IMR-90 (cell line): ENCODE measurements at regions not wholly inside any gene's neighbourhood (a gene's known extent, or its start where the extent isn't known, plus 50 kb on each side); places are given as distances from the start of the nearest gene placed in this dataset.
A peak's percentile ranks its signal among the peaks of the same experiment; 100 is the strongest.

ENCODE experiments used
- ATAC-seq: fragments of 200-7000 bp; cut with Tn5 transposase; 2 replicates; pipeline ENCODE4 v1.9.1; 2020; ENCODE audit warnings: low read depth, mild to moderate bottlenecking, moderate library complexity
- BruUV-seq: library from RNA; stranded (reverse); fragments of 400-500 nt; replicated peaks from 2 replicates; lab custom pipeline; 2021; lab: Mats Ljungman, UMichigan
- CTCF ChIA-PET: fragments of 300-600 bp; formaldehyde crosslinking; extraction: SDS; loops from one replicate; lab custom pipeline; 2021; ENCODE audit warnings: antibody characterized with exemption; lab: Yijun Ruan, JAX
- POLR2A ChIA-PET: fragments of 300-600 bp; sonication (Branson Sonifier 250); formaldehyde crosslinking; loops from one replicate; lab custom pipeline; 2022; ENCODE audit warnings: antibody characterized with exemption; ENCODE audit not compliant: unreplicated experiment; lab: Charles Lee
- DNase-seq: peaks from one replicate; pipeline ENCODE4 v3.0.0; 2013
- H2AFZ ChIP-seq: replicated peaks from 2 replicates; pipeline ENCODE3; 2013; ENCODE audit warnings: low read length, mild to moderate bottlenecking; ENCODE audit not compliant: poor library complexity
- H2AK5ac ChIP-seq: 2 replicates; pipeline ENCODE4 v1.6.1; 2013; ENCODE audit warnings: low read depth, low read length, inconsistent platforms
- H2AK9ac ChIP-seq: replicated peaks from 2 replicates; pipeline ENCODE3; 2013; ENCODE audit warnings: mild to moderate bottlenecking, low read depth, low read length, moderate library complexity; ENCODE audit not compliant: poor library complexity
- H2BK120ac ChIP-seq: 2 replicates; pipeline ENCODE4 v1.6.1; 2013; ENCODE audit warnings: low read depth, low read length, inconsistent platforms
- H2BK15ac ChIP-seq: 3 replicates; pipeline ENCODE4 v1.6.1; 2013; ENCODE audit warnings: low read depth, low read length, inconsistent platforms
- H2BK20ac ChIP-seq: 2 replicates; pipeline ENCODE4 v1.6.1; 2013; ENCODE audit warnings: low read depth, mild to moderate bottlenecking, inconsistent platforms, low read length, moderate library complexity
- H2BK5ac ChIP-seq: 2 replicates; pipeline ENCODE4 v1.6.1; 2013; ENCODE audit warnings: mild to moderate bottlenecking, low read depth, low read length, inconsistent platforms; ENCODE audit not compliant: poor library complexity, severe bottlenecking
- H3K14ac ChIP-seq: replicated peaks from 2 replicates; pipeline ENCODE4 v1.6.1; 2013; ENCODE audit warnings: low read depth, low read length, inconsistent platforms
- H3K18ac ChIP-seq: 2 replicates; pipeline ENCODE4 v1.6.1; 2013; ENCODE audit warnings: low read depth, low read length, control low read depth
- H3K23ac ChIP-seq: 2 replicates; pipeline ENCODE4 v1.6.1; 2013; ENCODE audit warnings: low read depth, low read length, inconsistent platforms
- H3K27ac ChIP-seq: 2 replicates; pipeline ENCODE4 v1.5.1; 2013; ENCODE audit warnings: mild to moderate bottlenecking, control low read depth, low read length; ENCODE audit not compliant: insufficient read depth
- H3K27me3 ChIP-seq: 2 replicates; pipeline ENCODE4 v1.6.1; 2013; ENCODE audit warnings: low read length; ENCODE audit not compliant: control insufficient read depth, insufficient read depth
- H3K36me3 ChIP-seq: 2 replicates; pipeline ENCODE4 v1.6.1; 2013; ENCODE audit warnings: low read length, mixed read lengths; ENCODE audit not compliant: control insufficient read depth, insufficient read depth
- H3K4ac ChIP-seq: 2 replicates; pipeline ENCODE4 v1.6.1; 2013; ENCODE audit warnings: low read depth, low read length, inconsistent platforms
- H3K4me1 ChIP-seq: 2 replicates; pipeline ENCODE4 v1.6.1; 2013; ENCODE audit warnings: low read length, mixed read lengths; ENCODE audit not compliant: control insufficient read depth, insufficient read depth
- H3K4me2 ChIP-seq: 2 replicates; pipeline ENCODE4 v1.6.1; 2013; ENCODE audit warnings: low read depth, mild to moderate bottlenecking, control low read depth, low read length, moderate library complexity
- H3K4me3 ChIP-seq: 2 replicates; pipeline ENCODE4 v1.5.1; 2013; ENCODE audit warnings: low read depth, mild to moderate bottlenecking, control low read depth, low read length, moderate library complexity; ENCODE audit not compliant: insufficient read depth
- H3K56ac ChIP-seq: 2 replicates; pipeline ENCODE4 v1.6.1; 2013; ENCODE audit warnings: low read length, inconsistent platforms; ENCODE audit not compliant: insufficient read depth; ENCODE audit errors: extremely low read depth
- H3K79me1 ChIP-seq, 2 experiments: 2 replicates each; pipeline ENCODE4 v1.6.1; 2013; ENCODE audit warnings: low read length in 2 of 2, inconsistent platforms in 1 of 2, low read depth in 1 of 2
- H3K9ac ChIP-seq: 2 replicates; pipeline ENCODE4 v1.6.1; 2013; ENCODE audit warnings: low read depth, low read length, control low read depth
- H3K9me1 ChIP-seq: 2 replicates; pipeline ENCODE4 v1.6.1; 2013; ENCODE audit warnings: low read length, inconsistent platforms; ENCODE audit not compliant: insufficient read depth
- H3K9me3 ChIP-seq: 2 replicates; pipeline ENCODE4 v1.6.1; 2013; ENCODE audit warnings: low read length; ENCODE audit not compliant: control insufficient read depth, insufficient read depth
- H4K20me1 ChIP-seq: 2 replicates; pipeline ENCODE4 v1.6.1; 2013; ENCODE audit warnings: low read length, inconsistent platforms; ENCODE audit not compliant: insufficient read depth
- H4K5ac ChIP-seq: 2 replicates; pipeline ENCODE4 v1.6.1; 2013; ENCODE audit warnings: mild to moderate bottlenecking, low read depth, low read length, control low read depth
- H4K8ac ChIP-seq, 2 experiments: 2 replicates each; pipeline ENCODE4 v1.6.1; 2013; ENCODE audit warnings: low read depth in 2 of 2, low read length in 2 of 2, control low read depth in 1 of 2, inconsistent platforms in 1 of 2
- H4K91ac ChIP-seq: 2 replicates; pipeline ENCODE4 v1.6.1; 2013; ENCODE audit warnings: low read depth, low read length, inconsistent platforms; ENCODE audit not compliant: insufficient read depth
- MAFK ChIP-seq: IDR thresholded peaks from 2 replicates; pipeline ENCODE4 v1.6.1; 2012; ENCODE audit warnings: low read depth, low read length, improper control_type of control experiment
- RAD21 ChIP-seq: IDR thresholded peaks from 2 replicates; pipeline ENCODE4 v1.6.1; 2012; ENCODE audit warnings: low read length, improper control_type of control experiment
- RFX5 ChIP-seq: IDR thresholded peaks from 2 replicates; pipeline ENCODE4 v1.8.0; 2012; ENCODE audit warnings: low read depth, mild to moderate bottlenecking, low read length, moderate library complexity
- SMC3 ChIP-seq: fragments of 150-350 bp; IDR thresholded peaks from 2 replicates; pipeline ENCODE4 v1.6.1; 2016; ENCODE audit warnings: low read depth, mild to moderate bottlenecking, antibody characterized with exemption, low read length, moderate library complexity
- WGBS, 2 experiments: methylation state at CpG; one replicate each; pipeline versions ENCODE4 v1.1.5 to v1.1.7; 2013; ENCODE audit warnings: missing lambda C conversion rate in 2 of 2; ENCODE audit not compliant: insufficient read length in 1 of 2; ENCODE audit errors: extremely low coverage in 2 of 2; 5-methylcytosine and 5-hydroxymethylcytosine counted together
- dilution Hi-C: fragments of 300-500 bp; cut with HindIII; formaldehyde crosslinking; loops from one replicate; pipeline ENCODE4 v1.14.3; 2018; ENCODE audit warnings: low sequenced_read_pairs; ENCODE audit not compliant: unreplicated experiment
- in situ Hi-C: fragments of 300-500 bp; cut with MboI; formaldehyde crosslinking; loops from 3 replicates; pipeline ENCODE4 v1.14.3; 2019; ENCODE audit warnings: low sequenced_read_pairs, inconsistent platforms, mixed read lengths
- intact Hi-C: fragments of 100-400 bp; cut with micrococcal nuclease; formaldehyde crosslinking; loops from 2 replicates; pipeline ENCODE4 v1.10.0; 2022
- TF ChIP-seq, protein P1 (sequence below): conservative IDR thresholded peaks from 2 replicates; pipeline ENCODE4 v1.5.1; 2012; ENCODE audit warnings: mild to moderate bottlenecking, low read depth, low read length, improper control_type of control experiment

DNA sequence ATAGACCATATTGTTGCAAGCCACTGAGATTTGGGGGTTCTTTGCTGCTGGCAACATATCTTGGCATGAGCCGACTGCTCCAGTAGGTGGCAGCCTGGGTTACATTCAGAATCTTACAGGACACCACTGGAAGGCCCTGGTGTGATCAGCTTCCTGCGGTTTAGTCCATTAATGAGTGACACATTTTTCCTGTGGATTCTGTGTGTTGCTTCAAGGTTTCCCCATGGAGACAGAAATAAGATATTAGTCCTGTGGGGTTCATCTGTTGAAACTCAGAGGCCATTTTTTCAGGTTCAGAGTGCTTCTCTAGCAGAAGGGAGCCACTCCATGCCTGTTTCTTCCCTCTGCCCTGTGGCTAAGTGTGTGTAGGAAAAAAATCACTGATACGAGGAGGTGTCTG is 116.2 kb downstream of the MFSD1 start:
- Histone ChIP-seq H3K9ac (no peak overlapping the region), H3K27ac (no peak overlapping the region)
- ATAC-seq: peak; percentile 88

More for the DNA sequence above, 116.2 kb downstream of the MFSD1 start:
- no peak overlapping the region for H2AK9ac ChIP-seq
- in situ Hi-C loops (no loop called here), intact Hi-C loops (loop anchor here (1.0 kb wide), 1 partner anchor 342 kb away; no protein-coding TSS in a partner anchor), dilution Hi-C loops (no loop called here)
- no peak overlapping the region for H3K4me2 ChIP-seq
- no peak overlapping the region for H3K4ac ChIP-seq
- no peak overlapping the region for H3K18ac ChIP-seq
- no peaks in the 10 kb centered on the region for H3K27me3 ChIP-seq
- CTCF ChIA-PET: interaction anchor here (0.7 to 1.4 kb wide), 7 partner anchors 13 to 342 kb away, joined by 3 to 9 read pairs (median 4); no protein-coding TSS in a partner anchor
- no peak overlapping the region for H2AK5ac ChIP-seq
- POLR2A ChIA-PET: no interaction called here
- TF ChIP-seq RFX5: no peak
- peak; percentile 51 for TF ChIP-seq RAD21
- peak; percentile 41 for TF ChIP-seq SMC3
- TF ChIP-seq MAFK: no peak
- TF ChIP-seq, protein P1, sequence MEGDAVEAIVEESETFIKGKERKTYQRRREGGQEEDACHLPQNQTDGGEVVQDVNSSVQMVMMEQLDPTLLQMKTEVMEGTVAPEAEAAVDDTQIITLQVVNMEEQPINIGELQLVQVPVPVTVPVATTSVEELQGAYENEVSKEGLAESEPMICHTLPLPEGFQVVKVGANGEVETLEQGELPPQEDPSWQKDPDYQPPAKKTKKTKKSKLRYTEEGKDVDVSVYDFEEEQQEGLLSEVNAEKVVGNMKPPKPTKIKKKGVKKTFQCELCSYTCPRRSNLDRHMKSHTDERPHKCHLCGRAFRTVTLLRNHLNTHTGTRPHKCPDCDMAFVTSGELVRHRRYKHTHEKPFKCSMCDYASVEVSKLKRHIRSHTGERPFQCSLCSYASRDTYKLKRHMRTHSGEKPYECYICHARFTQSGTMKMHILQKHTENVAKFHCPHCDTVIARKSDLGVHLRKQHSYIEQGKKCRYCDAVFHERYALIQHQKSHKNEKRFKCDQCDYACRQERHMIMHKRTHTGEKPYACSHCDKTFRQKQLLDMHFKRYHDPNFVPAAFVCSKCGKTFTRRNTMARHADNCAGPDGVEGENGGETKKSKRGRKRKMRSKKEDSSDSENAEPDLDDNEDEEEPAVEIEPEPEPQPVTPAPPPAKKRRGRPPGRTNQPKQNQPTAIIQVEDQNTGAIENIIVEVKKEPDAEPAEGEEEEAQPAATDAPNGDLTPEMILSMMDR: peak; percentile 48
- no peaks in the 10 kb centered on the region for H3K9me1 ChIP-seq
- H4K20me1 ChIP-seq: no peaks in the 10 kb centered on the region
- DNase-seq: peak; percentile 29
- WGBS, 2 experiments: 0% methylated on average over 1 of the region's 3 CpGs; no CpG with 5 or more reads in 1 of the 2 experiments
- no TSS peak for BruUV-seq
- no peak overlapping the region for H2BK15ac ChIP-seq
- H2BK120ac ChIP-seq: no peak overlapping the region
- H3K23ac ChIP-seq: no peak overlapping the region
- H4K8ac ChIP-seq: no peak overlapping the region
- H2BK5ac ChIP-seq: no peak overlapping the region
- no peak overlapping the region for H2AFZ ChIP-seq
- H3K14ac ChIP-seq: no peak overlapping the region
- no peak overlapping the region for H3K56ac ChIP-seq
- no peak overlapping the region for H2BK20ac ChIP-seq
- no peak overlapping the region for H3K4me3 ChIP-seq
- no peak overlapping the region for H4K5ac ChIP-seq
- no peaks in the 10 kb centered on the region for H3K4me1 ChIP-seq
- no peaks in the 10 kb centered on the region for H3K79me1 ChIP-seq
- no peaks in the 10 kb centered on the region for H3K9me3 ChIP-seq
- H3K36me3 ChIP-seq: no peaks in the 10 kb centered on the region
- no peak overlapping the region for H4K91ac ChIP-seq
